ENCODE measurements at regions not wholly inside any gene's neighbourhood (a gene's known extent, or its start where the extent isn't known, plus 50 kb on each side); places are given as distances from the start of the nearest gene placed in this dataset.
A peak's percentile ranks its signal among the peaks of the same experiment; 100 is the strongest.

DNA sequence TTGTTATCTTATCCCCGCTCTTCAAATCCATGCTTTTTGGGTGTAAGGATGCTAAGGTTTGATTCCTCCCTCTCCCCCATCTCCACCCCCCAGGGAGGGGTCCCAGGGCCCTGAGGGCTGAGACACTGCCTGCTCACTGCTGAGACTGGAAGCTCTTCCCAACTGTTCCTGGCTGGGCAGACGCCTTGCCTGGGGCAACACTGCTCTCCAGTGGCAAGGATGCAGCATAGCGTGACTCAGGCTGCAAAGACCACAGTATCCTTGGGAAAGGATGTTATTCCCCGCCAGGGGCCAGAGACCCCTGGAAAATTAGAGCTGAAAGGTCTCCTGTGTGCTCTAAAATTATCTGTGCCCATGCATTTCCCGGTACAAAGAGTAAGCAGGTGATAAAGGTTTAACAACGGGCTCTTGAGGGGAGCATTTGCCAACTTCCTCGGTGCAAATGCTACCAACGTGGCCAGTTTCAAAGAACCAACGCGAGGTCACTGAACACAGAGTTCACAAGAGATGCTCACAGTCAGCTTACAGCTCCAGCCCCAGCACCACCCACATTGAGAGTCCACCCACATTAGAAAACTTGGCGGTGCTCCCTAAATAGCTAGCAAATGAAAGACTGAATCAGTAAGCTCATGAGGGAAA lies 271.9 kb downstream of the NSG2 start:
- DNase-seq (peak; percentile 63 to 68 (median 68)), ATAC-seq (ENCODE audit: insufficient read depth, low FRiP score) (no peak)
- no peaks in the 10 kb centered on the region for H3K36me3 ChIP-seq (ENCODE audit: control insufficient read depth in 4 of 4, insufficient read depth in 4 of 4, low read length in 4 of 4)
- WGBS, 2 donors = 20 to 24% methylated on average over 11 of the region's 11 CpGs
- no peaks in the 10 kb centered on the region for H3K4me1 ChIP-seq (ENCODE audit: control insufficient read depth in 5 of 5, insufficient read depth in 5 of 5, low read length in 5 of 5)
- peaks cover 0 to 3% (median 0%) of the 10 kb centered on the region in 4 donors for H3K9me3 ChIP-seq (ENCODE audit: control insufficient read depth in 4 of 4, insufficient read depth in 3 of 4, low read length in 3 of 4)
- no peak overlapping the region for H3K4me3 ChIP-seq
- TF ChIP-seq, protein P1, sequence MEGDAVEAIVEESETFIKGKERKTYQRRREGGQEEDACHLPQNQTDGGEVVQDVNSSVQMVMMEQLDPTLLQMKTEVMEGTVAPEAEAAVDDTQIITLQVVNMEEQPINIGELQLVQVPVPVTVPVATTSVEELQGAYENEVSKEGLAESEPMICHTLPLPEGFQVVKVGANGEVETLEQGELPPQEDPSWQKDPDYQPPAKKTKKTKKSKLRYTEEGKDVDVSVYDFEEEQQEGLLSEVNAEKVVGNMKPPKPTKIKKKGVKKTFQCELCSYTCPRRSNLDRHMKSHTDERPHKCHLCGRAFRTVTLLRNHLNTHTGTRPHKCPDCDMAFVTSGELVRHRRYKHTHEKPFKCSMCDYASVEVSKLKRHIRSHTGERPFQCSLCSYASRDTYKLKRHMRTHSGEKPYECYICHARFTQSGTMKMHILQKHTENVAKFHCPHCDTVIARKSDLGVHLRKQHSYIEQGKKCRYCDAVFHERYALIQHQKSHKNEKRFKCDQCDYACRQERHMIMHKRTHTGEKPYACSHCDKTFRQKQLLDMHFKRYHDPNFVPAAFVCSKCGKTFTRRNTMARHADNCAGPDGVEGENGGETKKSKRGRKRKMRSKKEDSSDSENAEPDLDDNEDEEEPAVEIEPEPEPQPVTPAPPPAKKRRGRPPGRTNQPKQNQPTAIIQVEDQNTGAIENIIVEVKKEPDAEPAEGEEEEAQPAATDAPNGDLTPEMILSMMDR (IDR thresholded peaks at IDR 0.05; ENCODE audit: control extremely low read depth, extremely low read depth) = peak; percentile 19
- H3K9ac ChIP-seq (ENCODE audit: insufficient read depth in 1 of 2, low read length in 2 of 2) = no peak overlapping the region
- H3K27me3 ChIP-seq (ENCODE audit: control insufficient read depth in 3 of 3, insufficient read depth in 3 of 3, low read length in 2 of 3) = peaks cover 0 to 20% (median 4%) of the 10 kb centered on the region in 3 donors
- H3K27ac ChIP-seq (ENCODE audit: low read depth in 1 of 2, low read length in 1 of 2) = no peak overlapping the region

DNA sequence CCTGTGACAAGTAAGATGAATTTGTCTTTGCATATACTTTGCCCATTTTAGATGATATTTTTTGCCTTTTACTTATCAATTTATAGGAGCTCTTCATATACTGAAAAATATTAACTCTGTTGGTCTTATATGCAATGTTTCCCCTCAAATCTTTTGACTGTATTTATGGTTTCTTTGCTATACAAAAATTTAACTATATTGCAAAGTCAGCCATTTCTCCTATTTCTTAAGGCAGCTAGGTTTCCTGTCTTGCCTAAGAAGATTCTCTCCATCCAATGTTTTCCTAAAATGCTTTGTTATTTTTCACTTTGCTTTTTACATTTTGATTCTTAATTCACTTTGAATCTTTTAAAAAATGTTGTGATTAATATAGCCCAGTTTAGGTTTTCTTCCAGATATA lies 273.1 kb downstream of the NSG2 start:
- no peak for ATAC-seq (ENCODE audit: insufficient read depth, low FRiP score)
- Histone ChIP-seq H3K4me3 (no peak overlapping the region), H3K4me1 (ENCODE audit: control insufficient read depth in 5 of 5, insufficient read depth in 5 of 5, low read length in 5 of 5) (no peaks in the 10 kb centered on the region), H3K27me3 (ENCODE audit: control insufficient read depth in 3 of 3, insufficient read depth in 3 of 3, low read length in 2 of 3) (peaks cover 0 to 15% (median 7%) of the 10 kb centered on the region in 3 donors), H3K9ac (ENCODE audit: insufficient read depth in 1 of 2, low read length in 2 of 2) (no peak overlapping the region), H3K27ac (ENCODE audit: low read depth in 1 of 2, low read length in 1 of 2) (no peak overlapping the region), H3K36me3 (ENCODE audit: control insufficient read depth in 4 of 4, insufficient read depth in 4 of 4, low read length in 4 of 4) (no peaks in the 10 kb centered on the region), H3K9me3 (ENCODE audit: control insufficient read depth in 4 of 4, insufficient read depth in 3 of 4, low read length in 3 of 4) (peaks cover 0 to 3% (median 0%) of the 10 kb centered on the region in 4 donors)
- no peak for DNase-seq
- TF ChIP-seq, protein P1 (IDR thresholded peaks at IDR 0.05; ENCODE audit: control extremely low read depth, extremely low read depth) = no peak

DNA sequence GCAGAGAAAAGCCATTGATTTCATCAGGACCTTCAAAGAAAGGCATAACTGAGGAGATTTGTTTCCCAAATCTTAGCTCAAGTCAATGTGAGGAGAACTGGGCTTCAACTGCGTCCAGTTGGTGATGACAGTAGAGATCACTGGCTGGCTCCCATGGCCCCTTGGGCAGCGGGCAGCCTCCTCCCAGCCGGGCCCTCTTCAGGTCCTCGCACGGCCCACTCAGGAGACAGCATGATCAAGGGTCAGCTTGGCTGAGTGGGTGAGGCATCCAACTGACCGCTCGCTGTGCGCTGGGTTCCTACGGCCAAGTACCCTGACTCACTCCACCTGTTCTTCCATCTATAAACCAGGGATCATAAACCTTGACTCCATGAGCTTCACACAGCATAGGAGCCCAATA lies 274.0 kb downstream of the NSG2 start:
- ATAC-seq (ENCODE audit: insufficient read depth, low FRiP score) (no peak), DNase-seq (peak in 1 of 3 donors; percentile 5)
- Histone ChIP-seq H3K9me3 (ENCODE audit: control insufficient read depth in 4 of 4, insufficient read depth in 3 of 4, low read length in 3 of 4) (peaks cover 0 to 3% (median 0%) of the 10 kb centered on the region in 4 donors), H3K4me3 (no peak overlapping the region), H3K36me3 (ENCODE audit: control insufficient read depth in 4 of 4, insufficient read depth in 4 of 4, low read length in 4 of 4) (no peaks in the 10 kb centered on the region), H3K27ac (ENCODE audit: low read depth in 1 of 2, low read length in 1 of 2) (no peak overlapping the region), H3K27me3 (ENCODE audit: control insufficient read depth in 3 of 3, insufficient read depth in 3 of 3, low read length in 2 of 3) (peaks cover 0 to 12% (median 9%) of the 10 kb centered on the region in 3 donors), H3K9ac (ENCODE audit: insufficient read depth in 1 of 2, low read length in 2 of 2) (no peak overlapping the region), H3K4me1 (ENCODE audit: control insufficient read depth in 5 of 5, insufficient read depth in 5 of 5, low read length in 5 of 5) (no peaks in the 10 kb centered on the region)
- TF ChIP-seq, protein P1 (IDR thresholded peaks at IDR 0.05; ENCODE audit: control extremely low read depth, extremely low read depth) = no peak
- WGBS, 2 donors = 78 to 90% methylated on average over 9 of the region's 9 CpGs

DNA sequence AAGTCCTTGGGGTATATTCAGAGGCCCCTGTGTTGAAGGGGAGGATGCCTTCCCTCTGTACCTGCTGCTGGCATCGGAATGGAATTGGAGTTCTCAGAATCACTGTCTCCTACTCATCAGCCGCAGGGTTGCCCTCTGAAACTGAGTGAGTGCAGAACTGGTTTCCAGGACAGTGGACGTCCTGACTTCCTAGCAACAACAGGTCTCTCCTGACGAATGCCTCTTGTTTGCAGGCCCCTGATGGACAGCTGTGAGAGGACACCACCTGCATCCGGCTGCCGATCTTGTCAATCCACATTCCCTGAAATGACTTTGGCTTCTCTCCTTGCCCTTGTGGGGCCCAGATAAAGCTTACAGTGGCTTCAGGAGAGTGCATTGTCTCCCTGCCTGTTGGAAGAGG lies 274.5 kb downstream of the NSG2 start:
- WGBS, 2 donors = 55 to 61% methylated on average over 6 of the region's 6 CpGs
- peaks cover 0 to 3% (median 0%) of the 10 kb centered on the region in 4 donors for H3K9me3 ChIP-seq (ENCODE audit: control insufficient read depth in 4 of 4, insufficient read depth in 3 of 4, low read length in 3 of 4)
- H3K36me3 ChIP-seq (ENCODE audit: control insufficient read depth in 4 of 4, insufficient read depth in 4 of 4, low read length in 4 of 4) = no peaks in the 10 kb centered on the region
- H3K27ac ChIP-seq (ENCODE audit: low read depth in 1 of 2, low read length in 1 of 2) = no peak overlapping the region
- no peak overlapping the region for H3K4me3 ChIP-seq
- TF ChIP-seq, protein P1 (IDR thresholded peaks at IDR 0.05; ENCODE audit: control extremely low read depth, extremely low read depth) = no peak
- peak in 1 of 3 donors; percentile 4 for DNase-seq
- no peak for ATAC-seq (ENCODE audit: insufficient read depth, low FRiP score)
- H3K4me1 ChIP-seq (ENCODE audit: control insufficient read depth in 5 of 5, insufficient read depth in 5 of 5, low read length in 5 of 5) = no peaks in the 10 kb centered on the region
- peaks cover 0 to 12% (median 11%) of the 10 kb centered on the region in 3 donors for H3K27me3 ChIP-seq (ENCODE audit: control insufficient read depth in 3 of 3, insufficient read depth in 3 of 3, low read length in 2 of 3)
- H3K9ac ChIP-seq (ENCODE audit: insufficient read depth in 1 of 2, low read length in 2 of 2) = no peak overlapping the region
